WTC11 (cell line): ENCODE measurements at regions not wholly inside any gene's neighbourhood (a gene's known extent, or its start where the extent isn't known, plus 50 kb on each side); places are given as distances from the start of the nearest gene placed in this dataset.

Source experiments
- ATAC-seq: fragments of 200-7000 bp; cut with Tn5 transposase; 2 replicates; pipeline ENCODE4 v1.10.0; 2021; ENCODE audit warnings: mild to moderate bottlenecking, moderate library complexity
- CTCF ChIA-PET: fragments of 300-600 bp; sonication (Branson Sonifier 250); formaldehyde crosslinking; loops from one replicate; lab custom pipeline; 2021; ENCODE audit warnings: antibody characterized with exemption; lab: Charles Lee
- POLR2A ChIA-PET: fragments of 350-600 bp; sonication (Branson Sonifier 250); formaldehyde crosslinking; loops from one replicate; lab custom pipeline; 2021; ENCODE audit warnings: antibody characterized with exemption; lab: Charles Lee
- DNase-seq: peaks from one replicate; pipeline ENCODE4 v3.0.0; 2021; ENCODE audit warnings: low spot score
- H3K27ac Mint-ChIP-seq: 2 replicates; pipeline ENCODE4 v1.8.0; 2021; ENCODE audit warnings: mixed read lengths
- H3K27me3 Mint-ChIP-seq: 2 replicates; pipeline ENCODE4 v1.8.0; 2021; ENCODE audit warnings: low read depth, mild to moderate bottlenecking, moderate library complexity, mixed read lengths
- H3K36me3 Mint-ChIP-seq: 2 replicates; pipeline ENCODE4 v1.8.0; 2021; ENCODE audit warnings: mixed read lengths
- H3K4me1 Mint-ChIP-seq: 2 replicates; pipeline ENCODE4 v1.8.0; 2022; ENCODE audit warnings: mixed read lengths
- H3K4me3 Mint-ChIP-seq: 2 replicates; pipeline ENCODE4 v1.8.0; 2021; ENCODE audit warnings: mild to moderate bottlenecking, moderate library complexity, mixed read lengths
- H3K9me3 Mint-ChIP-seq: 2 replicates; pipeline ENCODE4 v1.8.0; 2021; ENCODE audit warnings: mixed read lengths
- ARID4B ChIP-seq: sonication (generic); formaldehyde crosslinking; IDR thresholded peaks from 2 replicates; pipeline ENCODE4 v1.8.0; 2023; ENCODE audit warnings: missing genetic modification reagents, mild to moderate bottlenecking, borderline replicate concordance
- ATF3 ChIP-seq: sonication (generic); formaldehyde crosslinking; conservative IDR thresholded peaks from 2 replicates; pipeline ENCODE4 v1.8.1; 2022; ENCODE audit warnings: mild to moderate bottlenecking, missing genetic modification reagents
- CBFB ChIP-seq: sonication (generic); formaldehyde crosslinking; IDR thresholded peaks from 2 replicates; pipeline ENCODE4 v1.8.1; 2022; ENCODE audit warnings: mild to moderate bottlenecking, low read depth, missing genetic modification reagents
- CTCF ChIP-seq: fragments of 200-600 bp; IDR thresholded peaks from 2 replicates; pipeline ENCODE4 v1.8.0; 2022; ENCODE audit warnings: antibody characterized with exemption
- EMX1 ChIP-seq: fragments of 250-450 bp; sonication (Bioruptor Pico); IDR thresholded peaks from 2 replicates; pipeline ENCODE4 v1.8.0; 2021; ENCODE audit warnings: mild to moderate bottlenecking
- JAZF1 ChIP-seq: fragments of 250-450 bp; sonication (Bioruptor Pico); IDR thresholded peaks from 2 replicates; pipeline ENCODE4 v1.9.0; 2021; ENCODE audit warnings: moderate library complexity, mild to moderate bottlenecking, inconsistent platforms
- MAX ChIP-seq: sonication (generic); formaldehyde crosslinking; IDR thresholded peaks from 2 replicates; pipeline ENCODE4 v1.8.0; 2022; ENCODE audit warnings: mild to moderate bottlenecking, missing genetic modification reagents
- NR3C1 ChIP-seq: sonication (generic); formaldehyde crosslinking; conservative IDR thresholded peaks from 2 replicates; pipeline ENCODE4 v1.8.1; 2023; ENCODE audit warnings: low read depth, mild to moderate bottlenecking, missing genetic modification reagents
- RORB ChIP-seq: fragments of 250-450 bp; sonication (Bioruptor Pico); IDR thresholded peaks from 2 replicates; pipeline ENCODE4 v1.9.0; 2021; ENCODE audit warnings: mild to moderate bottlenecking
- TEAD4 ChIP-seq: sonication (generic); formaldehyde crosslinking; IDR thresholded peaks from 2 replicates; pipeline ENCODE4 v1.8.0; 2022; ENCODE audit warnings: mild to moderate bottlenecking, missing genetic modification reagents
- TP53 ChIP-seq: sonication (generic); formaldehyde crosslinking; IDR thresholded peaks from 2 replicates; pipeline ENCODE4 v1.8.1; 2023; ENCODE audit warnings: mild to moderate bottlenecking, missing genetic modification reagents
- ZNF121 ChIP-seq: sonication (generic); formaldehyde crosslinking; IDR thresholded peaks from 2 replicates; pipeline ENCODE4 v1.8.0; 2023; ENCODE audit warnings: missing genetic modification reagents
- ZNF219 ChIP-seq: sonication (generic); formaldehyde crosslinking; IDR thresholded peaks from 2 replicates; pipeline ENCODE4 v1.8.0; 2023; ENCODE audit warnings: missing genetic modification reagents, mild to moderate bottlenecking, borderline replicate concordance
- ZNF263 ChIP-seq: sonication (generic); formaldehyde crosslinking; IDR thresholded peaks from 2 replicates; pipeline ENCODE4 v1.8.1; 2022; ENCODE audit warnings: low read depth, mild to moderate bottlenecking, moderate library complexity, missing genetic modification reagents
- ZNF317 ChIP-seq: sonication (generic); formaldehyde crosslinking; IDR thresholded peaks from 2 replicates; pipeline ENCODE4 v1.8.1; 2023; ENCODE audit warnings: low read depth, mild to moderate bottlenecking, moderate library complexity, missing genetic modification reagents, borderline replicate concordance
- TF ChIP-seq, protein P1 (sequence below): fragments of 250-450 bp; sonication (Bioruptor Pico); IDR thresholded peaks from 2 replicates; pipeline ENCODE4 v1.9.0; 2021; ENCODE audit warnings: mild to moderate bottlenecking, borderline replicate concordance
- TF ChIP-seq, protein P2 (sequence below): fragments of 250-450 bp; sonication (Bioruptor Pico); IDR thresholded peaks from 2 replicates; pipeline ENCODE4 v1.8.0; 2021; ENCODE audit warnings: mild to moderate bottlenecking
- TF ChIP-seq, protein P3 (sequence below): fragments of 250-450 bp; sonication (Bioruptor Pico); IDR thresholded peaks from 2 replicates; pipeline ENCODE4 v1.9.0; 2021; ENCODE audit warnings: mild to moderate bottlenecking

DNA sequence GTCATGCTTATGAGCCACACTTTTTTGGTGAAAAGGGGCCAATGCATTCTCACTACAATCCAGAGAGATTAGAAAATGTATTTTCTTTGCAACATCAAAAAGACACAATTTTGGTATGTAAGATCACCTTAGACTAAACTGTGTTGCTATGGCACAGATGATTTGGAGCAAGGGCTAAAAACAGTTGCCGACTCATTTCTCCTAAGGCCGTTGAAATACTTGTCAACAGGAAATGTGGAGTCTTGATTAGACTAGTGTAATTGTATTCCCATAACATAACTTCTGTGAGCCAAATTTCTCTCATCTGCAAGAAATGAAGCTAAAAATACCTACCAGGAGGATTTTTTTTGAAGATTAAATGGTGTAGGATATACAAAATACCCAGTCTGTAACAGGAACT is 2547.7 kb downstream of the ARAP2 start:
- DNase-seq (no peak), ATAC-seq (no peak)
- ChIA-PET POLR2A (no interaction called here), CTCF (no interaction called here)
- Mint-ChIP-seq H3K4me1 (no peaks in the 10 kb centered on the region), H3K36me3 (peaks cover 36% of the 10 kb centered on the region), H3K4me3 (no peak overlapping the region), H3K9me3 (peaks cover 63% of the 10 kb centered on the region), H3K27ac (no peak overlapping the region), H3K27me3 (no peaks in the 10 kb centered on the region)
- TF ChIP-seq MAX (no peak), ZNF121 (CRISPR knock-in tag) (no peak), ZNF263 (no peak), RORB (no peak), TP53 (CRISPR knock-in tag) (no peak), ZNF219 (CRISPR knock-in tag) (no peak), ATF3 (CRISPR knock-in tag) (no peak), CTCF (no peak), CBFB (CRISPR knock-in tag) (no peak), NR3C1 (no peak), TEAD4 (CRISPR knock-in tag) (no peak), ZNF317 (CRISPR knock-in tag) (no peak), EMX1 (CRISPR knock-in tag) (no peak), JAZF1 (no peak), ARID4B (CRISPR knock-in tag) (no peak)
- TF ChIP-seq, protein P1, sequence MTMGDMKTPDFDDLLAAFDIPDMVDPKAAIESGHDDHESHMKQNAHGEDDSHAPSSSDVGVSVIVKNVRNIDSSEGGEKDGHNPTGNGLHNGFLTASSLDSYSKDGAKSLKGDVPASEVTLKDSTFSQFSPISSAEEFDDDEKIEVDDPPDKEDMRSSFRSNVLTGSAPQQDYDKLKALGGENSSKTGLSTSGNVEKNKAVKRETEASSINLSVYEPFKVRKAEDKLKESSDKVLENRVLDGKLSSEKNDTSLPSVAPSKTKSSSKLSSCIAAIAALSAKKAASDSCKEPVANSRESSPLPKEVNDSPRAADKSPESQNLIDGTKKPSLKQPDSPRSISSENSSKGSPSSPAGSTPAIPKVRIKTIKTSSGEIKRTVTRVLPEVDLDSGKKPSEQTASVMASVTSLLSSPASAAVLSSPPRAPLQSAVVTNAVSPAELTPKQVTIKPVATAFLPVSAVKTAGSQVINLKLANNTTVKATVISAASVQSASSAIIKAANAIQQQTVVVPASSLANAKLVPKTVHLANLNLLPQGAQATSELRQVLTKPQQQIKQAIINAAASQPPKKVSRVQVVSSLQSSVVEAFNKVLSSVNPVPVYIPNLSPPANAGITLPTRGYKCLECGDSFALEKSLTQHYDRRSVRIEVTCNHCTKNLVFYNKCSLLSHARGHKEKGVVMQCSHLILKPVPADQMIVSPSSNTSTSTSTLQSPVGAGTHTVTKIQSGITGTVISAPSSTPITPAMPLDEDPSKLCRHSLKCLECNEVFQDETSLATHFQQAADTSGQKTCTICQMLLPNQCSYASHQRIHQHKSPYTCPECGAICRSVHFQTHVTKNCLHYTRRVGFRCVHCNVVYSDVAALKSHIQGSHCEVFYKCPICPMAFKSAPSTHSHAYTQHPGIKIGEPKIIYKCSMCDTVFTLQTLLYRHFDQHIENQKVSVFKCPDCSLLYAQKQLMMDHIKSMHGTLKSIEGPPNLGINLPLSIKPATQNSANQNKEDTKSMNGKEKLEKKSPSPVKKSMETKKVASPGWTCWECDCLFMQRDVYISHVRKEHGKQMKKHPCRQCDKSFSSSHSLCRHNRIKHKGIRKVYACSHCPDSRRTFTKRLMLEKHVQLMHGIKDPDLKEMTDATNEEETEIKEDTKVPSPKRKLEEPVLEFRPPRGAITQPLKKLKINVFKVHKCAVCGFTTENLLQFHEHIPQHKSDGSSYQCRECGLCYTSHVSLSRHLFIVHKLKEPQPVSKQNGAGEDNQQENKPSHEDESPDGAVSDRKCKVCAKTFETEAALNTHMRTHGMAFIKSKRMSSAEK (CRISPR knock-in tag): no peak
- TF ChIP-seq, protein P2, sequence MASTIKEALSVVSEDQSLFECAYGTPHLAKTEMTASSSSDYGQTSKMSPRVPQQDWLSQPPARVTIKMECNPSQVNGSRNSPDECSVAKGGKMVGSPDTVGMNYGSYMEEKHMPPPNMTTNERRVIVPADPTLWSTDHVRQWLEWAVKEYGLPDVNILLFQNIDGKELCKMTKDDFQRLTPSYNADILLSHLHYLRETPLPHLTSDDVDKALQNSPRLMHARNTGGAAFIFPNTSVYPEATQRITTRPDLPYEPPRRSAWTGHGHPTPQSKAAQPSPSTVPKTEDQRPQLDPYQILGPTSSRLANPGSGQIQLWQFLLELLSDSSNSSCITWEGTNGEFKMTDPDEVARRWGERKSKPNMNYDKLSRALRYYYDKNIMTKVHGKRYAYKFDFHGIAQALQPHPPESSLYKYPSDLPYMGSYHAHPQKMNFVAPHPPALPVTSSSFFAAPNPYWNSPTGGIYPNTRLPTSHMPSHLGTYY (CRISPR knock-in tag): no peak
- TF ChIP-seq, protein P3, sequence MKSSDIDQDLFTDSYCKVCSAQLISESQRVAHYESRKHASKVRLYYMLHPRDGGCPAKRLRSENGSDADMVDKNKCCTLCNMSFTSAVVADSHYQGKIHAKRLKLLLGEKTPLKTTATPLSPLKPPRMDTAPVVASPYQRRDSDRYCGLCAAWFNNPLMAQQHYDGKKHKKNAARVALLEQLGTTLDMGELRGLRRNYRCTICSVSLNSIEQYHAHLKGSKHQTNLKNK (CRISPR knock-in tag): no peak
